LNCAP (cell line): ENCODE measurements at regions not wholly inside any gene's neighbourhood (a gene's known extent, or its start where the extent isn't known, plus 50 kb on each side); places are given as distances from the start of the nearest gene placed in this dataset.

Experiments
- CTCF ChIP-seq: fragments of 450-650 bp; IDR thresholded peaks from 2 replicates; pipeline ENCODE4 v1.5.1; 2017; ENCODE audit warnings: mild to moderate bottlenecking

- no peak for TF ChIP-seq CTCF
Observed at GRCh38 chr4:156594624-156595023, 377.0 kb downstream of the PDGFC start.

- TF ChIP-seq CTCF, result no peak
Observed at GRCh38 chr4:156593464-156593863, 378.1 kb downstream of the PDGFC start.

- TF ChIP-seq CTCF, result no peak
Observed at GRCh38 chr4:156591679-156592078, 379.9 kb downstream of the PDGFC start.

- TF ChIP-seq CTCF, result no peak
Observed at GRCh38 chr4:156584100-156584499, 387.5 kb downstream of the PDGFC start.

GRCh38 chr4:156583265-156583664 is 388.3 kb downstream of the PDGFC start:
- TF ChIP-seq CTCF, result no peak

- no peak for TF ChIP-seq CTCF
Observed at GRCh38 chr4:156581282-156582063, 390.1 kb downstream of the PDGFC start.

- no peak for TF ChIP-seq CTCF
Observed at GRCh38 chr4:156578713-156579112, 392.9 kb downstream of the PDGFC start.

- TF ChIP-seq CTCF, result no peak
Observed at GRCh38 chr4:156578005-156578404, 393.6 kb downstream of the PDGFC start.
